Right hindlimb (tissue), 1 donor: ENCODE measurements at regions not wholly inside any gene's neighbourhood (a gene's known extent, or its start where the extent isn't known, plus 50 kb on each side); places are given as distances from the start of the nearest gene placed in this dataset.
"Not testable (repeated sequence)": the region's sequence is repeated elsewhere in the genome, so short reads cannot be mapped to it uniquely, and the experiment has no call there.

Experiments used
- DNase-seq: peaks from one replicate; pipeline ENCODE4 v3.0.0-alpha.2; 2018

- no peak for DNase-seq
Measured at GRCh38 chr14:53655080-53655785, 301.4 kb downstream of the BMP4 start.

GRCh38 chr14:53652068-53652467 lies 304.6 kb downstream of the BMP4 start:
- no peak for DNase-seq

DNA sequence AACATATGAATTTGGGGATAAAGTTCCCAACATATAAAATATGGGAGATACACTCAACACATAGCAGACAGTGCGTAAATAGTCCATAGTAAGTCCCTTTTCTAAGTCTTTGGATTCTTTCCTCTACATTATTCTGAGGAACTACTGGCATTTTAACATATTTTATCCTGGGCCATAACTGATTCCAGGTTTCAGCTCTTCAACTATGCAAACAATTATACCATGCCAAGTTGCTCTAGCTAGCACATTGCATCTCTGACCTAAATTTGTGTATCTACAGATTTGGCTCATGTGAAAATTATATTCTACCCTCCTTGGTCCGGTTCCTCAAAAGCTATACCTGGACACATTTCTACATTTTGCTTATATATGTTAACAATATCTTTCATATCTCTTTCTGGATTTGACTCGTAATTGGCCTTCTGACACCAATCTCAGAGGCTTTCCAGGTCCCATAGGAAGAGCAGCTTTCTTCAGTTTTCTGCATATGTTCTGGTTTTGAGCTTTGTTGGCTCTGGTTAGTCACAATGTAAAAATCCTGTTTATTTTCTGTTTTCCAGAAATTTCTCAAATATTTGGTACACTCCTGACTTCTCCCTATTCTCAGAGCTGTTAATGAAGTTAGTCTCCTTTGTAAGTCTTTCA lies 305.4 kb downstream of the BMP4 start:
- DNase-seq, result no peak

DNA sequence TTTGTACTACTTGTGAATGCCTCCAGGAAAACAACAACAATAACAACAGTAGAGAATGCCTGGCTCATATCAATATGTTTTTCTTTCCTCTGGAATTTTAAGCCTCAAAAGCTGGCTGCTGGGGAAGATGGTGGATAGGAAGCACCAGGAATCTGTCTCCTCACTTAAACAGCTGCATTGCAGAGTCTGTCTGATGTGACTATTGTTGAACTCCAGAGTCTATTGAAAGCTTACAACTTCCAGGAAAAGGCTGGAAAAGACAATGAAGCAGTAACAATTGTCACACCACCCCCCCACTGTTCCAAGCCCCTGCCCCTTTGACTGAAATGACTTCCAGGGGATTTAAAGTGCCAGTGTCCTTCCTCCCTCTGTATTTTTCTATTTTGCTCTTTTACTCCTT lies 309.7 kb downstream of the BMP4 start:
- DNase-seq, result no peak

DNA sequence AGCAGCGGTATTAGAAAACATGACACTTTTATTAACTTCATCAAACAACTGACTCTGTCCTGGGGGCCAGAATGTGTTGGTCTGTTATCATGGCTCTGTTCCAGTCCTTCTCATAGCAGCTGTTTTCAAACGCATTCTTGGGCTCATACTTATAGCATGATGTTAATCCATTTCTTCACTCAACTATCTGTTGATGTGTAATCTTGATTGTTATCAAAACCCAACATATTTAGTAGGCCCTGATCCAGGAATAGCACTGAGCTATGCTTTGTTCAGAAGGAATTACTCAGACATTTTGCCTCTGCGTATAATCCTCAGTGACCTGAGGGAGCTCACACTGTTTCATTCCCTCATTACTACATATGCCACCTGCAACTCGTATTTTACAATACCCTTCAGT lies 315.9 kb downstream of the BMP4 start:
- no peak for DNase-seq

DNA sequence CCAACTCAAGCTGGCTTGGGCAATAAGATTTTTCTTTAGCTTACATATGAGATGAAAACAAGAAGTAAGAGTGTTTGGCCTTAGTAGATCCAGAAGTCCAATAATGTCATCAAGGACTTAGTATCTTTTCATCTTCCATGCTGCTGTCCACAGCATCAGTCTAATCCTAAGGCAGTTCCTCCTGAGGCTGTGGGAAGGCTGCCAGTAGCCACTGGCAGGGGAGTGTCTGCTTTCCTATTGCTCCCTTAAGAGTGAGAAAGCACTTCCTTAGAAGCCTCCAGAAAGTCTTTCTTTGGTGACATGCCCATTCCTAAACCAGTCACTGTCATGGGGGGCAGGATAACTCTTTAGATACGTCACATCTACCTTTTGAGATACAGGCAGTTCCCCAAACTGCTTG lies 317.7 kb downstream of the BMP4 start:
- DNase-seq, result no peak

GRCh38 chr14:53634793-53635192 lies 321.8 kb downstream of the BMP4 start:
- DNase-seq, result no peak

DNA sequence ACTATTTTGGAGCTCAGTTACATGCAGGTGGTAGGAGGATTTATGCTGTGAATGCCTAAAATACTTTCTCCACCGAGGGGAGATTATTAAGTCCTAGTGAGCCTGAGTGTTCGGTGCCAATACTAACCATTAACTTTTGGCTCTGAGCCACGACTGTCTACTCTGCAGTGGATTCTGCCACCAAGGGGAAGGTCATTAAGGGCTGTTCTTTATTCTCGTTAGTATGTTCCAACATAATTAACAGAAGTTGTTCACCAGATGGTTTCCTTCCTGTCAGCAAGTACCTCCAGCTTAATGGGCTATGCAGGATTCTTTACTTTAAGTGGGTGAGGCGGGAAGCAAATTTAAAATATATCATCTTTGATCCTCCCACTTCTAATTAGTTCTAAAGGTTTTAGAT lies 326.3 kb downstream of the BMP4 start:
- DNase-seq, result peak; percentile 28

- DNase-seq, result peak; percentile 41
Measured at GRCh38 chr14:53628732-53629430, 327.7 kb downstream of the BMP4 start.

DNA sequence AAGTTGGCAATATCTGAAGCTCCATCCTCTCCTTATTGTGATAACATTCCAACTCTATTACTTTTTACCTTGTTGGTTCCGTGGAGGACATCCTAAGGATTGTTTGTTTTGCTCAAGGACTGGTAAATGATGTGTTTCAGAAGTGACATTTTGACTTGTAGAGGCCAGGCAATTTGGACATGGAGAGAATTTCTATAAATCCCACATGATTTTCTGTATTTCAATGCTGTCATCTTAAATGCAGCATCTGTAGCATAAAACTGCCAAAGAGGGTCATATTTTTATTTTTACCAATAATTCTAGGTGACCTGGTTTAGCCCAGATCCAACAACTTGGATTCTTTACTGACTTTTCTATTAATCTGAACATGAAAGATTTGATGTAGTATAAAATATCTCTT lies 328.4 kb downstream of the BMP4 start:
- DNase-seq, result no peak

DNA sequence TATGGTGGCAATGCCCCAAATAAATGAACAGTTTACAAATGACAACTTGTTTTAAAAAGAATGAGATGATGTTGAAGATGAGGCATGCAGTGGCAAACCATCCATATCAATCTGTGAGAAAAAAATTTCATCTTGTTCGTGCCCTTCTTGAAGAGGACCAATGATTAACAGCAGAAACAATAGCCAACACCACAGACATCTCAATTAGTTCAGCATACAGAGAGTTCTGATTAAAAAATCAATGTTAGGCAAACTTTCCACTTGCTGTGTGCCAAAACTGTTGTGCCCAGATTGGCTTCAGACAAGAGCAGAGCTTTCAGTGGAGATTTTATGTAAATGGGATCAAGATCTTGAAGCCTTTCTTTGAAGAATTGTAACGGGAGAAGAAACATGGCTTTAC lies 329.9 kb downstream of the BMP4 start:
- DNase-seq, result no peak

- no peak for DNase-seq
Measured at GRCh38 chr14:53622447-53622846, 334.2 kb downstream of the BMP4 start.

GRCh38 chr14:53621921-53622320 lies 334.7 kb downstream of the BMP4 start:
- DNase-seq, result no peak

- DNase-seq, result no peak
Measured at GRCh38 chr14:53621433-53621832, 335.2 kb downstream of the BMP4 start.

DNA sequence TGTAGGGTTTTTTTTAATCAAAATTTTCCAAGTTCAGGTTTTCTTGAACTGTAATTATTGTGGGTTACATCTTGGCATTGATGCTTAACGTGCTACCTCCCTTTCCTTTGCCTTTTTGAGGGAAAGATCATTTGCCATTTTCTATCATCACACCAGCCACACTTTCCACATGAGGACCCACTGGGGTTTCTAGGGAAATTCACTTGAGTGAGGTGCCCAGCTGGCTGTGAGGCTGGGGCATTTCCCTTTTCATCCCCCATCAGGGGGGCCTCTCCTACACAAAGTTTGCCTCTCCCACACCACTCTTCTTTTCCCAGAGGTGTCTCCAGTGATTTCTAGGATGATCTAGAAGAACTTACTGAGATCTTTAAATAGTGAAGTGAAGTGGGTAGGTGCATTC lies 335.7 kb downstream of the BMP4 start:
- no peak for DNase-seq

- peak; percentile 84 for DNase-seq
Measured at GRCh38 chr14:53620317-53620716, 336.3 kb downstream of the BMP4 start.

DNA sequence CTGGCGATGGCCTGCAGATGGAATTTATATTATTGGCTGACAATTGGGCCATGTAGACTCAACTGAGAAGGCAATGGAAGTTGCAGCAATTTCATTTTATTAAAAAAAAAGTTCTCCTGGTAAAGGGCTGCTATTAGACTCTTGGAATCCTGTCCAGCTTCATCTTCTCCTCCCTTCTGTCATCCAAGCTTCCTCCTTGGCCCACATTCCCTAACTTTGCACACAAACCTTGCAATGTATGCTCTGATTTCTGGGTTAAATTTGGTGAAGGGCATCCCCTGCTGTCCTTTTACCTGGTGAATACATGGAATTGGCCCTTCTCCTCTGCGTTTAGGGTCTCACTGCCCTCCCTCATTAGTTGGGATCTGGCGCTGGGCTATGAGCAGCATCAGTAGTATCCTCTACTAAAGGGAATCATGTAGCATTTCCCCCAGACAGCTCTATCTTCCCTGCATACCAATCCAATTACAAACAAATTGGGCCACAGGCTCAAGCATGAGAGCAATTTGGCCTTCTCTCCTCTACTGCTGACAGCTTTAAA lies 336.9 kb downstream of the BMP4 start:
- peak; percentile 75 for DNase-seq

DNA sequence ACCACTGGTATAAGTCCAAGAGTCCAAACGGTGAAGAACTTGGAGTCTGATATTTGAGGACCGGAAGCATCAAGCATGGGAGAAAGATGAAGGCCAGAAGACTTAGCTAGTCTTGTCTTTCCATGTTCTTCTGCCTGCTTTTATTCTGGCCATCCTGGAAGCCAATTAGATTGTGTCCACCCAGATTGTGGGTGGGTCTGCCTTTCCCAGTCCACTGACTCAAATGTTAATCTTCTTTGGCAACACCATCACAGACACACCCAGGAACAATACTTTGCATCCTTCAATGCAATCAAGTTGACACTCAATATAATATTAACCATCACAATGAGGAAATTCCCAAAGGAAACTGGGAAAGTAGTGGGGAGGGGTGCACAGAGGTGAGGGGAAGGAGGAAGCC lies 340.1 kb downstream of the BMP4 start:
- not testable (repeated sequence) for DNase-seq

GRCh38 chr14:53615252-53615651 lies 341.4 kb downstream of the BMP4 start:
- no peak for DNase-seq

DNA sequence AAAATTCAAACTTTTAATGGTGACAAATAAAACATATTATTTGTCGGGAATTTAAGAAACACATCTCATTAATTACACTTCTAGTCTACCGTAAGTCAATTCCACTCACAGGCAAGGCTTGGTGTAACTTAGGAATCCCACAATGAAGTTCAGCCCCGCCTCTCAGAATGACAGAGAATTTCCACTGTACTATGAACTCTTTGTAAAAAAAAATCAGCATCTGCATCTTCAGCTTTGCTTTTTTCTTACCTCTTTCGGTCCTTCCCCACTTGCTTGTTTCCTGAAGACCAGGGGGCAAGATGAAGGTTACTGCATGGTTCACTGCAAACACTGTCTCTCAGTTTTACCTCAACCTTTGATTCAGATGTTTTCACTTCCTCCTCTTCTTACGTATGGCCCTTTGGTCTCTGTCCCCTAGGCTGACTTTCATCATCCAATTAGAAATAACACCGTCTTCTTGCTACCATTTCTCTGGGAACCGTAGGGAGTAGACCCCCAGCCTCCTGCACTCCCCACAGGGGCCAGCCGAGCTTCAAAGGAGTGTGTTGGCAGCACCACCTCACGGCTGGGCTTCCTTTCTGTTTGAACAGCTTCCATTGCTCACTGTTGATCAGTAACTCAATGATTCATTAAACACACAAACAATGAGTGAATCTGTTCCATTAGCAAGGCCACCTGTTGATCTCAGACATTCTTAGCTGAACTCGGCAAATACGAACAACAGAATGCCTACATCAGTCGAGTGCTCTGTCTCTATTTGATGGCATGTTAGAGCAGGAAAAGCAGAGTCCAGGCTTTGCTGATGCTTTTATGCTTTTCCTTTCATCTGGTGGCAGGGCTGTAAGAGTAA lies 343.0 kb downstream of the BMP4 start:
- DNase-seq, result no peak

DNA sequence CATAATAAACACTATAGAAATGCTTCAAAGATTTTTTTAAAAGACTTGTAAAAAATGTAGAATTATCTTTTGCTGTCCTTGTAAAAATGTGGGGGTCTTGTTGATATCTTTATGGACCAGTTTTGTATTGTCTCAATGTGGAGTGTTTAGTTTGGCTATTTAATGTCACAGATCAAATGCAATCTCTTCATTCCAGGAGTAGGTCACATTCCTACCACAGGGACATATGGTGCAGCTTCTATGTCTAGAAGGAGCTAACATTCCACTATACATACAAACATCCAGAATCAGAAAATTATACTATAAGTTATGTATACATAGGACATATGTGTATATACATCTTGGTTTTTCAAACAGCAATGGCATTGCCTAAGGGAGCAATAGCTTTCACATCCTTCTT lies 345.7 kb downstream of the BMP4 start:
- DNase-seq, result no peak

DNA sequence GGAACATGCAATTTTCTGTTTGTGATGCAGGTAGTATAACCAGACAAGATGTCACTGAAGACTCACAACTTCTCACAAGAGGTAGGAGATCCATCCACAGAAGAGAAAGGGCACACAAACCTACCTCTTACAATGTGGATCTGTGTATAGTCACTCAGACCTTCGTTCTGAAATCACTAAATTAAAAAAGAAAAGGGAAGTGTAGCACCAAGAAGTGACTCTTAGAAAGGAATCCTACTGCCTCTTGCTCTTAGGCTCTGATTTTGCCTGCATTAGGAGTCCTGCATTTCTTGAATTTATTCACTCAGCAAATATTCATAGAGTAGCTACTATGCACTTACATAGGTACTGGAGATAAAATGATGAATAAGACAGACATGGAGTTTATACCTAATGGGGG lies 347.6 kb downstream of the BMP4 start:
- DNase-seq, result no peak

DNA sequence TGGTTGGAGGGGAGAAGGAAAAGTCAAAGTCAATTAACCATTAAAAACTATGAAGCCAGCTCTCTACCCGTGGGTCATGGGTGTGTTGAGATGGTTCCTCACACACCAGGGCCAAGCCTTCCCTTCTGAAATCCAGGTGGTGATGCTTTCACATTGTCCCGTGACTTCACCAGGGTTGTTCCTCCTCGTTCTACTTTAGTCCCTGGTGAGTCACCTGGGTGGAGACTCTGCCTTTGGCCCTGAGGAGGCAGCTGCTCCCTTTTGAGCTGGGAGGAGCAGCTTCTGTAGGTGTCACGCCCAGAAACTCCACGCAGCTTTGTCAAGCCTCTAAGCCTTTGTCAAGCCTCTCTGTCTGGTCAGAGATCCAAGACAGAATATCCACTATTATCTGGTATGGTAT lies 348.3 kb downstream of the BMP4 start:
- DNase-seq, result no peak
